Activated T-cell treated with anti-CD3 and anti-CD28 coated beads for 48 hours (primary cell): ENCODE measurements at regions not wholly inside any gene's neighbourhood (a gene's known extent, or its start where the extent isn't known, plus 50 kb on each side); places are given as distances from the start of the nearest gene placed in this dataset.
"Not testable (repeated sequence)": the region's sequence is repeated elsewhere in the genome, so short reads cannot be mapped to it uniquely, and the experiment has no call there.

ENCODE experiments used
- DNase-seq: peaks from one replicate; pipeline ENCODE4 v3.0.0-alpha.2; 2020; ENCODE audit warnings: low read depth

GRCh38 chr7:108813251-108814014 is 243.8 kb downstream of the DNAJB9 start:
- no peak for DNase-seq

GRCh38 chr7:108815815-108816214 is 246.1 kb downstream of the DNAJB9 start:
- no peak for DNase-seq

DNA sequence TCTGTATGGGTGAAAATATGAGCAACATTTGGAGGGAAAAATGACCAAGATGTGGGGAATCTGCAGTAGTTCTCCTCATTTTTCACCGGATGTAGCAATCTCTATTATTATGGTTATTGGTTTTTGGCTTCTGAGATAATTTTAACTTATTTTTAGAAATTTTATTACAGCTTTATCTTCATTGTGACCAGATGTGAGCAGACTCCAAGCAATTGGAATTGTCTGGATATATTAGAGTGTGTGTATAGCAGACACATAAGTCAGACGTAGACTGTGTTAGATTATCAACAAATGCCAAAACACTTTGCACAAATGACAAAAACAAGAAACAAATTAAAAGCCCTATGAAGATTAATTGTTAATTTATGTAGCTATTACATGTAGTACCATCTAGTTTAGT is 249.1 kb downstream of the DNAJB9 start:
- no peak for DNase-seq

- DNase-seq = no peak
Observed at GRCh38 chr7:108824840-108825580, 255.3 kb downstream of the DNAJB9 start.

- DNase-seq = no peak
Observed at GRCh38 chr7:108825581-108825909, 255.9 kb downstream of the DNAJB9 start.

DNA sequence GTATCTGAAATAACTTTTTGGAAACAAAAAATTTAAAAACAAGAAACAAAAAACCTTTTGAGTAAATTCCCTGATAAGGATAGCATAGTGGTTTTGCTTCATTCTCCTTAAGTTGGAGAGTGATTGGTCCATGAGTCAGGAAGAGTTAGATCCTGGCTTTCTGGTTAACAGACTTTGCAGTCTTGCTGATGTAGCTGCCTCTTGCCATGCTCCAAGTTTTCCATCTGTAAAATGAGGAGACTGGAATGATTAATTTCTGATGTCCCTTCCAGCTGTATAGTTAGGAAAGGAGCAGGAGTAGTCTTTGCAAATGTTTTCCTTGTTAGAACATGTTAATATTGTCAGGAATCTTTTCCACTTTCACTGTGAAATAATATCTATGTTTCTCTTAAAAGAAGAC is 266.6 kb downstream of the DNAJB9 start:
- no peak for DNase-seq

DNA sequence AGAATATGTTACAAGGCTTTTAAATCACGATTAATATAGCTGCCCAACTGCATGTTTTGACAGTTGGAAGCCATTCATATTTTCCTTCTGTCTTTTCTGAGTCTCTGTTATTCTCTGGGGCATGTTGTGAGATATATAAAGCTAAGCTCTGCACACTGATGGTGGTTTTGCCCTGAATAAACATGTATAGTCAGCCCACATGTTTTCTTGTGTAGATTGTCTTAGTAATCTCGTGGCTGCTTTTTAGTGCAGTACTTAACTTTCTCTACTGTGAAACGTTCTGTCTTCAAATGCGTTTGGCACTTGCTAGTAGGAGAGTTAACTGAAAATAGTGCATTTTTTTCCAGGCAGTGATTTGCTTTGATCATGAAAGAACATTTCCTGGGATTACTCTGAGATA is 268.5 kb downstream of the DNAJB9 start:
- DNase-seq = no peak

DNA sequence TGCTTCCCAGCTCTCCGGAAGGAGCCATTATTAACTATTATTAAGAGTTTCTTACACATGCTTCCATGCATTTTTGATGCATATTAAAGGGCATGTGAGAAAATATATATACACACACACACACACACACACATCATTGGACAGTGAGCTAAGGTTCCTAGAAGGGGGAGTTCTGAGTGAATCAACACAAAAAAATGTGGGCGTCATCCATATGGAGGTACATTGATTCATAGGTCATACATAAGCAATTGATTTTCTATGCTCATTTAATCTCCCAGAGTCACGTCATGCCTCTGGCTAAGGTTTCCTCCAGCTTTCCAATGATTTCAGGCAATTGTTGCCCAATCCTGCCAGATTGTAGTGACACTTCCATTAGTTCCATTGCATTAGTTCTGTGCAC is 269.4 kb downstream of the DNAJB9 start:
- no peak for DNase-seq

DNA sequence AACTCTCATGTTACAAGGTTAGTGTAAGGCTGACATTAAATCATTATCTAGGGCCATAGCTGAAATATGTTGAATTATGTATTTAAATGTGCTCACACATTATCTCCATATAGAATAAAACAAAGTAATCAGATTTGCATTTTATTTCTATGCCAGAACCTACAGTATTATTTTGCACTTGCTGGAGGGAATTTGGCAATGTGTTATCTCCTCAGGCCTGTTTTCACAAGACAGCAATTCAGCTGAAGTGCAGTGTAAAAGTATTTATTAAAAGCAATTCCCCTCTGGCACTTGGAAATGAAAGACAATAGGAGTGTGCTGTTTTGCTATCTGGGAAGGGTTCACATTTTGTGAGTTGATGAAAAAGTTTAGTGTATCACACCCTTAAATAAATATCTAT is 276.3 kb downstream of the DNAJB9 start:
- DNase-seq = no peak

DNA sequence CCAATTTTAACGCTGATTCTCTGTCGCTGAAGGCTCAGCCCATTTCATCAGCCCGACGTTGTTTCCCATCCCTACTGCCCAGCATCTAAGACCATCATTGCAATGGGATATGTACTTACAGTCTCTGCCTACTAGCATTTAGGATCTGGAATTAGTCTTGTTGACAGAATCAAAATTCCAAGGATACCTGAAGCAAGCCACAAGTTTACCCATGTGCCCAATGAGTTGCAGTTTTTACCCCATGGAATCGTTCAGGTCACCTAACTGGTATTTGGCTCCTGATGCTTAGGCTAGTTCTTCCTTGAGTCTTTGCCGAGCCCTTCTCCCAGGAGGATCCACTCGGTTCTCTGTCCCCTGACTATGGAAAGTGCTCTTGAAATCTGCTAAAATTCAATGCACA is 276.8 kb downstream of the DNAJB9 start:
- DNase-seq = no peak

DNA sequence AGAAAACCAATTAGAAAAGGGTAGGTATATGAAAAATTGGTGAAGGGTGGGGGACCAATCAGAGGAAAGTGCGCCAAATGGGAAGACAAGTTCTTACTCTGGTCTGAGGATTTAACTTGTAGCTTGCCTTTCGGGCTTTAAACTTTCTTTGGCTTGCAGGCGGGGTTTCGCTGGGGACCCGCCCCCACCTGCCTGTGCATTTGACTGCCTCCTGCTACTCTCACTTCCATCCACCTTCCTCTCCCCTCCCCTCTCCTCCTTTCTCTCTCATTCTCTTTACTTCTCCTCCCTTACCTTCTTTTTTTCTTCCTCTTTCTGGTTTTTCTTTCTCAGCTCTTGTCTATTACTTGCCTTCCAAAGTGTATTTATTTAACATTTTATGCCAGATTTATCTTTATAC is 278.8 kb downstream of the DNAJB9 start:
- DNase-seq = no peak

- no peak for DNase-seq
Observed at GRCh38 chr7:108860615-108861014, 290.9 kb downstream of the DNAJB9 start.

DNA sequence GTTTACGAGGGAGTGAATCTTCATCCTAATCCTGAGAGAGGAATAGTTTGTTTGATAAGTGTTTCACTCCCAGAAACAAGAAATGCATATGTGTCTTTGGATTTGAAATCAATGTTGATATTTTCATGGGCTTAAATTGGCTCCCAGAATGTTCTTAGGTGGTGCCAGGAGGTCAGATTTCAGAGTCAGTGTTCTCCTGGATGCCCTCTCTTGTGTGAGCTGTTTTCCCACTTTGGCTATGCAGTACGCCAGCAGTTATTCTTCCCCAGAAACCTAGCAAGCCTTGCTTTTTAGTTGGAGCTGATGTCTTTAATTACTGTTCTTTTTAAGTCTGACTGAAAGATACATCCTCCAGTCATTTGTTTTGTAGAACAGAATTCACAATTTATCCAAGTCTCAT is 291.4 kb downstream of the DNAJB9 start:
- no peak for DNase-seq

- no peak for DNase-seq
Observed at GRCh38 chr7:108863227-108863848, 293.7 kb downstream of the DNAJB9 start.

GRCh38 chr7:108869070-108869469 is 299.4 kb downstream of the DNAJB9 start:
- DNase-seq = no peak

DNA sequence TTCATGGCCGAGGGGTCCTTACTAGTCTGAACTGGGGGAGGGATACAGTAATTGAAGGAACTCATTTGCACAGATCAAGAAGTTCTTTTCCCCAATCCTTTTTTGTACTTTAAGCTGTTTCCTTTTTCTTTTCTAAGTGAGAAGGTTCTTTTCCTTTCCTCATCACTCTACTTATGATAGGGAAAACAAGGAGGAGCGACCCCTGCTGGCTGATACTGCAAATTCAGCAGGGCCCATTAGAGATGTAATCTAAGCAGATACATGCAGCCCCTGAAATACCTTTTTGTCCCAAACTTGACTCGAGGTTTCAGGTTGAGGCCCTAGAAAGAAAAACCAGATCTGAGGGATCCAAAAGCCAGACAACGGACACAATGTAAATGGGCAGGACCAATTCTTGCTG is 305.5 kb downstream of the DNAJB9 start:
- peak; percentile 7 for DNase-seq

- no peak for DNase-seq
Observed at GRCh38 chr7:108890862-108891261, 321.2 kb downstream of the DNAJB9 start.

- no peak for DNase-seq
Observed at GRCh38 chr7:108908456-108908855, 338.8 kb downstream of the DNAJB9 start.

DNA sequence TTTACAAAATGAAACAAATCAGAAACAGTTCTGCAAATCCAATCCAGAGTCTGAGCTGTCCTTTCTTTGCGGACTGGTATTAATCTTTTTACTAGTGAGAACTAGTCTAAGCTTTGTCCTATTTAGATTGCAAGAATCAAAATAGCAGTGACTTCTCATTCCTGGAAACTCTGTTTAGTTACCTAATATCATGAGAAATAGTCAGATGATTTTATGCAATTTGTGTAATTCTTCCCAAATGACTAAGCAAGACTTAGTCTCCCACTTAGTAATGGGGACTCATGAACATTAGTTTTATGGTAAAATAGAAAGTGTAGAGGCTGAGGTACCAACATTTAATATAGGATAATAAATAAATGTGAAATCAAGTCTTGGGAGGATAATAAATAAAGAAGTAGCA is 341.3 kb downstream of the DNAJB9 start:
- no peak for DNase-seq

- no peak for DNase-seq
Observed at GRCh38 chr7:108920490-108920889, 350.8 kb downstream of the DNAJB9 start.

- not testable (repeated sequence) for DNase-seq
Observed at GRCh38 chr7:108943048-108943447, 373.4 kb downstream of the DNAJB9 start.

DNA sequence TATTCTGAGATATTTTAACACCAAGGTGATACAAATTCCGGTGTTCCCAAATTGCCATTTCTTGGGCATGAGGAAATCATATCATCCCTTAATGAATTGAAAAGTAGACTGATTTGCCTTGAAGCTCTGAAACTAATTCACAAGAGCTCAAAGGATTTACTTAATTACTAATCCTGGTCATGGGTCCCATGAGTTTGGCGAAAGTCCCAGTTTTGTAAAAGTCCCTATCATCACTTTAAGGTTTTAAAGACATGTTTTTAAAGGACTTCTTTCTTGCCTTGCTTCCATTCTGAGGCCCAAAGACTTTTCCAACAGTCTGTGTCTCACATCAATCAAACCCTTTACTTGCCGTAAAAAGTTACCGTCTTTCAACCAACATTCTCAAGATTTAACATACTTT is 377.9 kb downstream of the DNAJB9 start:
- DNase-seq = no peak

- DNase-seq = no peak
Observed at GRCh38 chr7:108972004-108972403, 402.3 kb downstream of the DNAJB9 start.
